MCF 10A (cell line): ENCODE measurements at regions not wholly inside any gene's neighbourhood (a gene's known extent, or its start where the extent isn't known, plus 50 kb on each side); places are given as distances from the start of the nearest gene placed in this dataset.

ENCODE experiments used
- BruUV-seq: library from RNA; stranded (reverse); fragments of 400-500 nt; replicated peaks from 2 replicates; lab custom pipeline; 2021; lab: Mats Ljungman, UMichigan
- CTCF ChIA-PET: fragments of 300-600 bp; sonication (Branson Sonifier 250); formaldehyde crosslinking; extraction: SDS; loops from one replicate; lab custom pipeline; 2021; ENCODE audit warnings: antibody characterized with exemption, inconsistent platforms; lab: Yijun Ruan, JAX
- POLR2A ChIA-PET: fragments of 300-600, 350-650 bp; sonication (Branson Sonifier 250); formaldehyde crosslinking; extraction: SDS; loops from one replicate; lab custom pipeline; 2020; ENCODE audit warnings: antibody characterized with exemption, inconsistent platforms; lab: Yijun Ruan, JAX
- DNase-seq: peaks from one replicate; pipeline ENCODE4 v3.0.0-alpha.2; 2018; ENCODE audit not compliant: unreplicated experiment
- H3K27ac Mint-ChIP-seq: one replicate; pipeline ENCODE4 v1.8.0; 2022; ENCODE audit warnings: mild to moderate bottlenecking, low read depth, mixed read lengths; ENCODE audit not compliant: unreplicated experiment
- H3K27me3 Mint-ChIP-seq: one replicate; pipeline ENCODE4 v1.8.0; 2022; ENCODE audit warnings: mixed read lengths; ENCODE audit not compliant: insufficient read depth, unreplicated experiment
- H3K36me3 Mint-ChIP-seq: one replicate; pipeline ENCODE4 v1.8.0; 2022; ENCODE audit warnings: mild to moderate bottlenecking, moderate library complexity, mixed read lengths; ENCODE audit not compliant: insufficient read depth, unreplicated experiment
- H3K4me1 Mint-ChIP-seq: one replicate; pipeline ENCODE4 v1.8.0; 2022; ENCODE audit warnings: mixed read lengths; ENCODE audit not compliant: insufficient read depth, unreplicated experiment
- H3K4me3 Mint-ChIP-seq: one replicate; pipeline ENCODE4 v1.8.0; 2022; ENCODE audit warnings: mild to moderate bottlenecking, moderate library complexity, mixed read lengths; ENCODE audit not compliant: unreplicated experiment
- H3K9me3 Mint-ChIP-seq: one replicate; pipeline ENCODE4 v1.8.0; 2022; ENCODE audit warnings: mixed read lengths; ENCODE audit not compliant: unreplicated experiment
- CTCF ChIP-seq: fragments of 200-600 bp; IDR thresholded peaks from one replicate; pipeline ENCODE4 v1.8.0; 2022; ENCODE audit warnings: antibody characterized with exemption, mild to moderate bottlenecking; ENCODE audit not compliant: unreplicated experiment
- intact Hi-C: fragments of 100-400 bp; cut with micrococcal nuclease; formaldehyde crosslinking; loops from 2 replicates; pipeline ENCODE4 v1.14.1; 2022

GRCh38 chr14:56889705-56890104 lies 79.4 kb upstream of the OTX2 start:
- no peak for DNase-seq
- intact Hi-C loops, result no loop called here
- no peaks in the 10 kb centered on the region for H3K9me3 Mint-ChIP-seq
- no TSS peak for BruUV-seq
- H3K4me1 Mint-ChIP-seq, result no peaks in the 10 kb centered on the region
- POLR2A ChIA-PET, result no interaction called here
- H3K27me3 Mint-ChIP-seq, result peaks cover 85% of the 10 kb centered on the region
- CTCF ChIA-PET, result no interaction called here
- no peaks in the 10 kb centered on the region for H3K36me3 Mint-ChIP-seq
- TF ChIP-seq CTCF, result no peak
- no peak overlapping the region for H3K4me3 Mint-ChIP-seq
- no peak overlapping the region for H3K27ac Mint-ChIP-seq

GRCh38 chr14:56888274-56888673 lies 78.0 kb upstream of the OTX2 start:
- Mint-ChIP-seq H3K4me3 (no peak overlapping the region), H3K36me3 (no peaks in the 10 kb centered on the region), H3K27me3 (peaks cover 87% of the 10 kb centered on the region), H3K9me3 (no peaks in the 10 kb centered on the region), H3K27ac (no peak overlapping the region), H3K4me1 (no peaks in the 10 kb centered on the region)
- CTCF ChIA-PET, result interaction anchor here (1.6 kb wide), 1 partner anchor 27 kb away, joined by 3 read pairs; no protein-coding TSS in a partner anchor
- no peak for TF ChIP-seq CTCF
- POLR2A ChIA-PET, result interaction anchor here (1.1 kb wide), 1 partner anchor 23 kb away, joined by 3 read pairs; no protein-coding TSS in a partner anchor
- intact Hi-C loops, result no loop called here
- no TSS peak for BruUV-seq
- DNase-seq, result no peak

GRCh38 chr14:56887216-56887615 lies 76.9 kb upstream of the OTX2 start:
- H3K27ac Mint-ChIP-seq, result no peak overlapping the region

GRCh38 chr14:56886471-56887062 lies 76.3 kb upstream of the OTX2 start:
- H3K27me3 Mint-ChIP-seq, result peaks cover 87% of the 10 kb centered on the region
- intact Hi-C loops, result no loop called here
- no TSS peak for BruUV-seq
- H3K27ac Mint-ChIP-seq, result no peak overlapping the region
- no peaks in the 10 kb centered on the region for H3K36me3 Mint-ChIP-seq
- H3K9me3 Mint-ChIP-seq, result no peaks in the 10 kb centered on the region
- H3K4me3 Mint-ChIP-seq, result no peak overlapping the region
- DNase-seq, result no peak
- no peaks in the 10 kb centered on the region for H3K4me1 Mint-ChIP-seq
- CTCF ChIA-PET, result interaction anchor here (0.6 to 1.7 kb wide), 4 partner anchors 11 to 1400 kb away, joined by 3 to 7 read pairs (median 3); no protein-coding TSS in a partner anchor
- TF ChIP-seq CTCF, result no peak
- POLR2A ChIA-PET, result no interaction called here

More at GRCh38 chr14:56887216-56887615, 76.9 kb upstream of the OTX2 start:
- Mint-ChIP-seq H3K27me3 (peaks cover 87% of the 10 kb centered on the region), H3K4me3 (no peak overlapping the region), H3K4me1 (no peaks in the 10 kb centered on the region), H3K36me3 (no peaks in the 10 kb centered on the region), H3K9me3 (no peaks in the 10 kb centered on the region)
- ChIA-PET POLR2A (interaction anchor here (0.6 kb wide), 2 partner anchors 156 to 1449 kb away, joined by 3 read pairs; no protein-coding TSS in a partner anchor), CTCF (interaction anchor here (0.6 to 1.7 kb wide), 4 partner anchors 11 to 1400 kb away, joined by 3 to 7 read pairs (median 3); no protein-coding TSS in a partner anchor)
- no TSS peak for BruUV-seq
- no peak for TF ChIP-seq CTCF
- DNase-seq, result no peak
- intact Hi-C loops, result no loop called here
